Panc1 (cell line): ENCODE measurements at regions not wholly inside any gene's neighbourhood (a gene's known extent, or its start where the extent isn't known, plus 50 kb on each side); places are given as distances from the start of the nearest gene placed in this dataset.

Source experiments
- ATAC-seq: fragments of 200-7000 bp; cut with Tn5 transposase; 2 replicates; pipeline ENCODE4 v1.9.1; 2020; ENCODE audit warnings: mild to moderate bottlenecking, moderate library complexity
- BruUV-seq: library from RNA; stranded (reverse); fragments of 400-500 nt; replicated peaks from 2 replicates; lab custom pipeline; 2021; lab: Mats Ljungman, UMichigan
- CTCF ChIA-PET: fragments of 300-600 bp; sonication (Branson Sonifier 250); formaldehyde crosslinking; loops from one replicate; lab custom pipeline; 2022; ENCODE audit warnings: antibody characterized with exemption; lab: Charles Lee
- POLR2A ChIA-PET: fragments of 300-600 bp; sonication (Branson Sonifier 250); formaldehyde crosslinking; loops from one replicate; lab custom pipeline; 2022; ENCODE audit warnings: antibody characterized with exemption; lab: Charles Lee
- DNase-seq: peaks from one replicate; pipeline ENCODE4 v3.0.0-alpha.2; 2010; ENCODE audit warnings: low read depth, low spot score
- H3K27ac ChIP-seq: 2 replicates; pipeline ENCODE4 v1.5.1; 2011; ENCODE audit warnings: mild to moderate bottlenecking, low read length, inconsistent platforms
- H3K27me3 ChIP-seq: fragments of 200-500 bp; sonication (Bioruptor generic); 2 replicates; pipeline ENCODE4 v1.6.0; 2014; ENCODE audit warnings: low read length, inconsistent platforms; ENCODE audit not compliant: control insufficient read depth, insufficient read depth
- H3K36me3 ChIP-seq: fragments of 200-500 bp; sonication (Bioruptor generic); 2 replicates; pipeline ENCODE4 v1.5.1; 2014; ENCODE audit warnings: inconsistent platforms, mild to moderate bottlenecking, low read length, moderate library complexity; ENCODE audit not compliant: control insufficient read depth, insufficient read depth
- H3K4me1 ChIP-seq: 2 replicates; pipeline ENCODE4 v1.5.1; 2011; ENCODE audit warnings: inconsistent platforms, mild to moderate bottlenecking, low read length, moderate library complexity; ENCODE audit not compliant: control insufficient read depth, insufficient read depth
- H3K4me3 ChIP-seq, 2 experiments: 2 replicates each; pipeline ENCODE4 v1.5.1; 2011 to 2012; ENCODE audit warnings: low read depth in 2 of 2, low read length in 2 of 2, mild to moderate bottlenecking in 2 of 2, inconsistent platforms in 1 of 2, moderate library complexity in 1 of 2
- H3K9me3 ChIP-seq: fragments of 200-500 bp; sonication (Bioruptor generic); 2 replicates; pipeline ENCODE4 v1.5.1; 2014; ENCODE audit warnings: low read depth, mild to moderate bottlenecking, inconsistent platforms, low read length, moderate library complexity; ENCODE audit not compliant: control insufficient read depth, insufficient read depth
- POLR2AphosphoS5 ChIP-seq: IDR thresholded peaks from 2 replicates; pipeline ENCODE4 v1.6.1; 2012; ENCODE audit warnings: mild to moderate bottlenecking, low read depth, low read length, moderate library complexity
- SIN3A ChIP-seq: IDR thresholded peaks from 2 replicates; pipeline ENCODE4 v1.6.1; 2012; ENCODE audit warnings: low read depth, mild to moderate bottlenecking, low read length, moderate library complexity, borderline replicate concordance; ENCODE audit not compliant: insufficient read depth
- TCF7L2 ChIP-seq: IDR thresholded peaks from 2 replicates; pipeline ENCODE4 v1.6.1; 2011; ENCODE audit warnings: mild to moderate bottlenecking, low read depth, low read length, inconsistent platforms
- in situ Hi-C: cut with HindIII; loops from 2 replicates; pipeline ENCODE4 v1.10.0; 2016; ENCODE audit warnings: low sequenced_read_pairs, low pct_unique_long_range_greater_than_20kb
- intact Hi-C: fragments of 100-400 bp; cut with micrococcal nuclease; formaldehyde crosslinking; loops from one replicate; pipeline ENCODE4 v1.10.0; 2022; ENCODE audit not compliant: unreplicated experiment
- TF ChIP-seq, protein P1 (sequence below): fragments of 450-650 bp; IDR thresholded peaks from 2 replicates; pipeline ENCODE4 v1.5.1; 2017; ENCODE audit warnings: mild to moderate bottlenecking
- TF ChIP-seq, protein P2 (sequence below), 2 experiments: IDR thresholded peaks; 2 replicates each; pipeline ENCODE4 v1.6.1; 2011 to 2012; ENCODE audit warnings: low read depth in 2 of 2, control low read depth in 1 of 2, low read length in 1 of 2, mild to moderate bottlenecking in 1 of 2, moderate library complexity in 1 of 2; ENCODE audit not compliant: insufficient read depth in 1 of 2

DNA sequence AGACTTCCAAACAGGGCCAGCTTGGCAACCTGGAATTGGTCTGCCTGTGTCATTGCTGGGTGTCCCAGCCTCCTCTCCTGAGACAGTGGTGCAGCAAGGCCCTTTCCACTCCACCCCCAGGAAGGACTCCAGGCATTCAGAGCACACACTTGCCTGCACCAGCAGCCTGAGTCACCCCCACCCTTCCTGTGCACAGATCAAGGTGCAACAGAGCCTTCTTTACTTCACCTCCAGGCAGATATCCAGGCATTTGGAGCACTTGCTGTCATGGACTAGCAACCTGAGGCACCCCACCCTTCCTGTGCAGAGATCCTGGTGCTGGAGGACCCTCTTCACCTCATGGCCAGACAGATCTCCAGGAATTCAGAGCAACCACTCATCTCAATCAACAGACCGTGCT is 135.8 kb downstream of the GASK1B start:
- Histone ChIP-seq H3K4me1 (no peaks in the 10 kb centered on the region), H3K27me3 (no peaks in the 10 kb centered on the region), H3K36me3 (no peaks in the 10 kb centered on the region), H3K27ac (no peak overlapping the region), H3K9me3 (no peaks in the 10 kb centered on the region), H3K4me3 (no peak overlapping the region)
- CTCF ChIA-PET: no interaction called here
- in situ Hi-C loops: no loop called here
- intact Hi-C loops: no loop called here
- ATAC-seq (no peak), DNase-seq (no peak)
- TF ChIP-seq, protein P1, sequence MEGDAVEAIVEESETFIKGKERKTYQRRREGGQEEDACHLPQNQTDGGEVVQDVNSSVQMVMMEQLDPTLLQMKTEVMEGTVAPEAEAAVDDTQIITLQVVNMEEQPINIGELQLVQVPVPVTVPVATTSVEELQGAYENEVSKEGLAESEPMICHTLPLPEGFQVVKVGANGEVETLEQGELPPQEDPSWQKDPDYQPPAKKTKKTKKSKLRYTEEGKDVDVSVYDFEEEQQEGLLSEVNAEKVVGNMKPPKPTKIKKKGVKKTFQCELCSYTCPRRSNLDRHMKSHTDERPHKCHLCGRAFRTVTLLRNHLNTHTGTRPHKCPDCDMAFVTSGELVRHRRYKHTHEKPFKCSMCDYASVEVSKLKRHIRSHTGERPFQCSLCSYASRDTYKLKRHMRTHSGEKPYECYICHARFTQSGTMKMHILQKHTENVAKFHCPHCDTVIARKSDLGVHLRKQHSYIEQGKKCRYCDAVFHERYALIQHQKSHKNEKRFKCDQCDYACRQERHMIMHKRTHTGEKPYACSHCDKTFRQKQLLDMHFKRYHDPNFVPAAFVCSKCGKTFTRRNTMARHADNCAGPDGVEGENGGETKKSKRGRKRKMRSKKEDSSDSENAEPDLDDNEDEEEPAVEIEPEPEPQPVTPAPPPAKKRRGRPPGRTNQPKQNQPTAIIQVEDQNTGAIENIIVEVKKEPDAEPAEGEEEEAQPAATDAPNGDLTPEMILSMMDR: no peak
- TF ChIP-seq POLR2AphosphoS5 (no peak), TCF7L2 (no peak), SIN3A (no peak)
- TF ChIP-seq, protein P2, sequence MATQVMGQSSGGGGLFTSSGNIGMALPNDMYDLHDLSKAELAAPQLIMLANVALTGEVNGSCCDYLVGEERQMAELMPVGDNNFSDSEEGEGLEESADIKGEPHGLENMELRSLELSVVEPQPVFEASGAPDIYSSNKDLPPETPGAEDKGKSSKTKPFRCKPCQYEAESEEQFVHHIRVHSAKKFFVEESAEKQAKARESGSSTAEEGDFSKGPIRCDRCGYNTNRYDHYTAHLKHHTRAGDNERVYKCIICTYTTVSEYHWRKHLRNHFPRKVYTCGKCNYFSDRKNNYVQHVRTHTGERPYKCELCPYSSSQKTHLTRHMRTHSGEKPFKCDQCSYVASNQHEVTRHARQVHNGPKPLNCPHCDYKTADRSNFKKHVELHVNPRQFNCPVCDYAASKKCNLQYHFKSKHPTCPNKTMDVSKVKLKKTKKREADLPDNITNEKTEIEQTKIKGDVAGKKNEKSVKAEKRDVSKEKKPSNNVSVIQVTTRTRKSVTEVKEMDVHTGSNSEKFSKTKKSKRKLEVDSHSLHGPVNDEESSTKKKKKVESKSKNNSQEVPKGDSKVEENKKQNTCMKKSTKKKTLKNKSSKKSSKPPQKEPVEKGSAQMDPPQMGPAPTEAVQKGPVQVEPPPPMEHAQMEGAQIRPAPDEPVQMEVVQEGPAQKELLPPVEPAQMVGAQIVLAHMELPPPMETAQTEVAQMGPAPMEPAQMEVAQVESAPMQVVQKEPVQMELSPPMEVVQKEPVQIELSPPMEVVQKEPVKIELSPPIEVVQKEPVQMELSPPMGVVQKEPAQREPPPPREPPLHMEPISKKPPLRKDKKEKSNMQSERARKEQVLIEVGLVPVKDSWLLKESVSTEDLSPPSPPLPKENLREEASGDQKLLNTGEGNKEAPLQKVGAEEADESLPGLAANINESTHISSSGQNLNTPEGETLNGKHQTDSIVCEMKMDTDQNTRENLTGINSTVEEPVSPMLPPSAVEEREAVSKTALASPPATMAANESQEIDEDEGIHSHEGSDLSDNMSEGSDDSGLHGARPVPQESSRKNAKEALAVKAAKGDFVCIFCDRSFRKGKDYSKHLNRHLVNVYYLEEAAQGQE (IDR thresholded peaks at IDR 0.05; ENCODE audit: insufficient read depth in 1 of 2, low read depth in 2 of 2, low read length in 1 of 2): no peak
- BruUV-seq: no TSS peak
- POLR2A ChIA-PET: no interaction called here

DNA sequence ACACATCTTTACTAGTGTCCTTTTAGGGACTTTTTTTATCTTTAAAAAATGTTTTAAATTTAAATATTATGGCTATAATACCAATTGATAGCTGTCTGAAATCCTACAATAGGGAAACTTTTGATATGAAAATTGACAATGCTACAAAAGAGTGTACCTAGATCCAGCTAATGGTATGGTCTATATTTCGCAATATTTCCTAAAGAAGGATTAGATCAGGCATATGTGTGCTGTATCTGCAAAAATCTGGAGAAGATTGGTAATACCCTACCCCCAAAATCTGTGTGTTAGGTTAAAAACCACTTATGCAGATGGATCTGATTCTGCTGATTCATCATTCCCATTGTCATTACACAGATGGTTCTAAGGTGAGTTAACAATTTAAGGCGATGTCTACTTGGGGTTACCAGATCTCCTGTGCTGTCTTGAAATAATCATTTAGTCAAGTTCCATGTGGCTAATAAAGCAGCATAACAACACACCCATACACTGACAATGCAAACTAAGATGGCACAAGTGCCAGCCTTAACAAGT is 137.1 kb downstream of the GASK1B start:
- in situ Hi-C loops: no loop called here
- TF ChIP-seq TCF7L2: no peak
- TF ChIP-seq, protein P1: no peak
- TF ChIP-seq, protein P2 (IDR thresholded peaks at IDR 0.05; ENCODE audit: insufficient read depth in 1 of 2, low read depth in 2 of 2, low read length in 1 of 2): no peak
- no peak for TF ChIP-seq POLR2AphosphoS5
- no peak for TF ChIP-seq SIN3A
- no peak overlapping the region for H3K4me3 ChIP-seq
- POLR2A ChIA-PET: no interaction called here
- no peak for DNase-seq
- intact Hi-C loops: no loop called here
- no peaks in the 10 kb centered on the region for H3K9me3 ChIP-seq
- CTCF ChIA-PET: no interaction called here
- H3K27me3 ChIP-seq: no peaks in the 10 kb centered on the region
- BruUV-seq: no TSS peak
- H3K27ac ChIP-seq: no peak overlapping the region
- no peaks in the 10 kb centered on the region for H3K36me3 ChIP-seq
- no peak for ATAC-seq
- no peaks in the 10 kb centered on the region for H3K4me1 ChIP-seq
